CD8-positive, alpha-beta memory T cell (primary cell): ENCODE measurements at regions not wholly inside any gene's neighbourhood (a gene's known extent, or its start where the extent isn't known, plus 50 kb on each side); places are given as distances from the start of the nearest gene placed in this dataset.

Experiments used
- CTCF ChIA-PET: fragments of 350-600 bp; sonication (Branson Sonifier 250); formaldehyde crosslinking; loops from one replicate; lab custom pipeline; 2021; ENCODE audit warnings: antibody characterized with exemption; lab: Charles Lee
- POLR2A ChIA-PET: fragments of 350-600 bp; sonication (Branson Sonifier 250); formaldehyde crosslinking; loops from one replicate; lab custom pipeline; 2021; ENCODE audit warnings: antibody characterized with exemption; lab: Charles Lee
- DNase-seq, 5 donors: peaks; one replicate each; pipeline versions ENCODE4 v3.0.0 to v3.0.0-alpha.2; 2020 to 2022; ENCODE audit warnings: mixed read lengths in 1 of 5
- H3K27ac ChIP-seq: one replicate; pipeline ENCODE4 v1.7.0; 2013; ENCODE audit warnings: low read depth, mild to moderate bottlenecking, low read length, moderate library complexity
- H3K27me3 ChIP-seq: 2 replicates; pipeline ENCODE4 v1.7.0; 2013; ENCODE audit warnings: low read length, mild to moderate bottlenecking; ENCODE audit not compliant: insufficient read depth, poor library complexity, severe bottlenecking
- H3K36me3 ChIP-seq: 2 replicates; pipeline ENCODE4 v1.7.0; 2013; ENCODE audit warnings: mild to moderate bottlenecking, low read length, moderate library complexity; ENCODE audit not compliant: insufficient read depth
- H3K4me1 ChIP-seq: 2 replicates; pipeline ENCODE4 v1.7.0; 2013; ENCODE audit warnings: mild to moderate bottlenecking, low read length, moderate library complexity; ENCODE audit not compliant: insufficient read depth
- H3K4me3 ChIP-seq: 2 replicates; pipeline ENCODE4 v1.7.0; 2013; ENCODE audit warnings: mild to moderate bottlenecking, low read length
- H3K9me3 ChIP-seq: 2 replicates; pipeline ENCODE4 v1.7.0; 2013; ENCODE audit warnings: mild to moderate bottlenecking, low read length
- H3K27ac Mint-ChIP-seq, 8 donors: one replicate each; pipeline ENCODE4 v1.8.0; 2020 to 2021; ENCODE audit warnings: mixed read lengths in 8 of 8, mild to moderate bottlenecking in 6 of 8, inconsistent platforms in 3 of 8, moderate library complexity in 3 of 8
- H3K27me3 Mint-ChIP-seq, 2 donors: one replicate each; pipeline ENCODE4 v1.8.0; 2020 to 2021; ENCODE audit warnings: mixed read lengths in 2 of 2, mild to moderate bottlenecking in 1 of 2, moderate library complexity in 1 of 2
- H3K36me3 Mint-ChIP-seq, 3 donors: one replicate each; pipeline ENCODE4 v1.8.0; 2020 to 2021; ENCODE audit warnings: mixed read lengths in 3 of 3, inconsistent platforms in 1 of 3, mild to moderate bottlenecking in 1 of 3
- H3K4me1 Mint-ChIP-seq, 3 donors: one replicate each; pipeline ENCODE4 v1.8.0; 2020 to 2021; ENCODE audit warnings: mixed read lengths in 3 of 3, inconsistent platforms in 1 of 3, mild to moderate bottlenecking in 1 of 3
- H3K4me3 Mint-ChIP-seq, 7 donors: one replicate each; pipeline ENCODE4 v1.8.0; 2020 to 2021; ENCODE audit warnings: mixed read lengths in 7 of 7, mild to moderate bottlenecking in 6 of 7, moderate library complexity in 4 of 7, inconsistent platforms in 2 of 7
- H3K9me3 Mint-ChIP-seq, 5 donors: one replicate each; pipeline ENCODE4 v1.8.0; 2020 to 2022; ENCODE audit warnings: mixed read lengths in 5 of 5, mild to moderate bottlenecking in 3 of 5, moderate library complexity in 2 of 5, inconsistent platforms in 1 of 5

GRCh38 chr15:36358094-36358493, 221.3 kb upstream of the CDIN1 start:
- Histone ChIP-seq H3K27me3 (no peaks in the 10 kb centered on the region), H3K4me1 (no peaks in the 10 kb centered on the region), H3K27ac (no peak overlapping the region), H3K36me3 (no peaks in the 10 kb centered on the region), H3K4me3 (no peak overlapping the region), H3K9me3 (no peaks in the 10 kb centered on the region)
- H3K4me1 Mint-ChIP-seq, result no peaks in the 10 kb centered on the region
- ChIA-PET CTCF (no interaction called here), POLR2A (no interaction called here)
- no peak overlapping the region for H3K4me3 Mint-ChIP-seq
- H3K27ac Mint-ChIP-seq, result no peak overlapping the region
- H3K36me3 Mint-ChIP-seq, result no peaks in the 10 kb centered on the region
- H3K9me3 Mint-ChIP-seq, result peaks cover 0 to 7% (median 0%) of the 10 kb centered on the region in 5 donors
- DNase-seq, result no peak
- no peaks in the 10 kb centered on the region for H3K27me3 Mint-ChIP-seq

GRCh38 chr15:36358523-36358922, 220.9 kb upstream of the CDIN1 start:
- CTCF ChIA-PET, result no interaction called here
- no peaks in the 10 kb centered on the region for H3K27me3 Mint-ChIP-seq
- H3K9me3 Mint-ChIP-seq, result peaks cover 0 to 7% (median 0%) of the 10 kb centered on the region in 5 donors
- Histone ChIP-seq H3K27me3 (no peaks in the 10 kb centered on the region), H3K4me3 (no peak overlapping the region), H3K27ac (no peak overlapping the region), H3K9me3 (no peaks in the 10 kb centered on the region), H3K4me1 (no peaks in the 10 kb centered on the region), H3K36me3 (no peaks in the 10 kb centered on the region)
- no peak overlapping the region for H3K27ac Mint-ChIP-seq
- no peak overlapping the region for H3K4me3 Mint-ChIP-seq
- H3K36me3 Mint-ChIP-seq, result no peaks in the 10 kb centered on the region
- no peaks in the 10 kb centered on the region for H3K4me1 Mint-ChIP-seq
- POLR2A ChIA-PET, result no interaction called here
- DNase-seq, result no peak

- no peak for DNase-seq
- H3K36me3 ChIP-seq, result no peaks in the 10 kb centered on the region
- no peak overlapping the region for H3K27ac ChIP-seq
- ChIA-PET POLR2A (no interaction called here), CTCF (no interaction called here)
- Mint-ChIP-seq H3K9me3 (peaks cover 0 to 7% (median 0%) of the 10 kb centered on the region in 5 donors), H3K4me3 (no peak overlapping the region), H3K27me3 (no peaks in the 10 kb centered on the region), H3K4me1 (no peaks in the 10 kb centered on the region), H3K27ac (no peak overlapping the region), H3K36me3 (no peaks in the 10 kb centered on the region)
- H3K4me1 ChIP-seq, result no peaks in the 10 kb centered on the region
- H3K9me3 ChIP-seq, result no peaks in the 10 kb centered on the region
- H3K27me3 ChIP-seq, result no peaks in the 10 kb centered on the region
- H3K4me3 ChIP-seq, result no peak overlapping the region
Measured at GRCh38 chr15:36359286-36359685, 220.1 kb upstream of the CDIN1 start.

- Histone ChIP-seq H3K4me3 (no peak overlapping the region), H3K27me3 (no peaks in the 10 kb centered on the region), H3K36me3 (no peaks in the 10 kb centered on the region), H3K27ac (no peak overlapping the region), H3K9me3 (no peaks in the 10 kb centered on the region), H3K4me1 (no peaks in the 10 kb centered on the region)
- Mint-ChIP-seq H3K27me3 (peaks cover 0 to 3% of the 10 kb centered on the region in 2 donors), H3K9me3 (peaks cover 0 to 2% (median 0%) of the 10 kb centered on the region in 5 donors), H3K36me3 (no peaks in the 10 kb centered on the region), H3K27ac (no peak overlapping the region), H3K4me1 (no peaks in the 10 kb centered on the region), H3K4me3 (no peak overlapping the region)
- CTCF ChIA-PET, result no interaction called here
- POLR2A ChIA-PET, result no interaction called here
- no peak for DNase-seq
Measured at GRCh38 chr15:36361351-36361870, 218.0 kb upstream of the CDIN1 start.

GRCh38 chr15:36362509-36362915, 216.9 kb upstream of the CDIN1 start:
- ChIA-PET POLR2A (no interaction called here), CTCF (no interaction called here)
- Histone ChIP-seq H3K4me3 (no peak overlapping the region), H3K27me3 (no peaks in the 10 kb centered on the region), H3K9me3 (no peaks in the 10 kb centered on the region), H3K36me3 (no peaks in the 10 kb centered on the region), H3K27ac (no peak overlapping the region), H3K4me1 (no peaks in the 10 kb centered on the region)
- Mint-ChIP-seq H3K4me3 (no peak overlapping the region), H3K27me3 (peaks cover 0 to 3% of the 10 kb centered on the region in 2 donors), H3K27ac (no peak overlapping the region), H3K4me1 (no peaks in the 10 kb centered on the region), H3K9me3 (peaks cover 0 to 6% (median 0%) of the 10 kb centered on the region in 5 donors), H3K36me3 (no peaks in the 10 kb centered on the region)
- DNase-seq, result no peak

GRCh38 chr15:36363335-36363734, 216.1 kb upstream of the CDIN1 start:
- H3K27ac ChIP-seq, result no peak overlapping the region
- H3K9me3 ChIP-seq, result no peaks in the 10 kb centered on the region
- H3K4me1 ChIP-seq, result no peaks in the 10 kb centered on the region
- H3K4me3 Mint-ChIP-seq, result no peak overlapping the region
- H3K27me3 ChIP-seq, result no peaks in the 10 kb centered on the region
- no peaks in the 10 kb centered on the region for H3K4me1 Mint-ChIP-seq
- no peaks in the 10 kb centered on the region for H3K36me3 Mint-ChIP-seq
- no peak overlapping the region for H3K4me3 ChIP-seq
- CTCF ChIA-PET, result no interaction called here
- H3K27me3 Mint-ChIP-seq, result peaks cover 0 to 3% of the 10 kb centered on the region in 2 donors
- H3K36me3 ChIP-seq, result no peaks in the 10 kb centered on the region
- POLR2A ChIA-PET, result no interaction called here
- H3K9me3 Mint-ChIP-seq, result peaks cover 0 to 6% (median 0%) of the 10 kb centered on the region in 5 donors
- DNase-seq, result no peak
- H3K27ac Mint-ChIP-seq, result no peak overlapping the region

GRCh38 chr15:36364377-36364776, 215.0 kb upstream of the CDIN1 start:
- ChIA-PET POLR2A (no interaction called here), CTCF (no interaction called here)
- Histone ChIP-seq H3K27me3 (no peaks in the 10 kb centered on the region), H3K27ac (no peak overlapping the region), H3K4me1 (no peaks in the 10 kb centered on the region), H3K36me3 (no peaks in the 10 kb centered on the region), H3K4me3 (no peak overlapping the region), H3K9me3 (no peaks in the 10 kb centered on the region)
- Mint-ChIP-seq H3K36me3 (no peaks in the 10 kb centered on the region), H3K4me1 (no peaks in the 10 kb centered on the region), H3K4me3 (no peak overlapping the region), H3K9me3 (peaks cover 0 to 6% (median 2%) of the 10 kb centered on the region in 5 donors), H3K27me3 (peaks cover 0 to 3% of the 10 kb centered on the region in 2 donors), H3K27ac (no peak overlapping the region)
- DNase-seq, result no peak

- H3K4me1 Mint-ChIP-seq, result no peaks in the 10 kb centered on the region
- H3K27me3 Mint-ChIP-seq, result peaks cover 0 to 3% of the 10 kb centered on the region in 2 donors
- H3K9me3 Mint-ChIP-seq, result peaks cover 0 to 9% (median 2%) of the 10 kb centered on the region in 5 donors
- H3K27ac ChIP-seq, result no peak overlapping the region
- H3K9me3 ChIP-seq, result no peaks in the 10 kb centered on the region
- H3K4me1 ChIP-seq, result no peaks in the 10 kb centered on the region
- H3K27me3 ChIP-seq, result no peaks in the 10 kb centered on the region
- DNase-seq, result no peak
- H3K27ac Mint-ChIP-seq, result no peak overlapping the region
- ChIA-PET CTCF (no interaction called here), POLR2A (no interaction called here)
- H3K4me3 Mint-ChIP-seq, result no peak overlapping the region
- no peaks in the 10 kb centered on the region for H3K36me3 Mint-ChIP-seq
- H3K4me3 ChIP-seq, result no peak overlapping the region
- H3K36me3 ChIP-seq, result no peaks in the 10 kb centered on the region
Measured at GRCh38 chr15:36365963-36366362, 213.5 kb upstream of the CDIN1 start.
